Transverse colon (tissue), 4 donors: ENCODE measurements at regions not wholly inside any gene's neighbourhood (a gene's known extent, or its start where the extent isn't known, plus 50 kb on each side); places are given as distances from the start of the nearest gene placed in this dataset.
"Not testable (repeated sequence)": the region's sequence is repeated elsewhere in the genome, so short reads cannot be mapped to it uniquely, and the experiment has no call there.

Source experiments
- DNase-seq: peaks from one replicate; pipeline ENCODE4 v3.0.0-alpha.2; 2019
- H3K27ac ChIP-seq, 4 donors: fragments of 200-600 bp; sonication (generic); 2 replicates each; pipeline ENCODE4 v1.5.1; 2016 to 2018; ENCODE audit warnings: inconsistent platforms in 4 of 4
- H3K27me3 ChIP-seq: fragments of 200-600 bp; sonication (generic); 2 replicates; pipeline ENCODE4 v1.5.1; 2017; ENCODE audit warnings: inconsistent platforms
- H3K36me3 ChIP-seq, 4 donors: fragments of 200-600 bp; sonication (generic); 2 replicates each; pipeline ENCODE4 v1.5.1; 2017 to 2019; ENCODE audit warnings: inconsistent platforms in 4 of 4
- H3K4me1 ChIP-seq, 4 donors: fragments of 200-600 bp; sonication (generic); 2 replicates each; pipeline ENCODE4 v1.5.1; 2017 to 2020; ENCODE audit warnings: inconsistent platforms in 4 of 4
- H3K4me3 ChIP-seq, 4 donors: fragments of 200-600 bp; sonication (generic); 1 replicate in 1 of 4; 2 replicates in 3 of 4; pipeline versions ENCODE4 v1.5.1 to v1.6.1; 2017 to 2019; ENCODE audit warnings: inconsistent platforms in 4 of 4
- H3K9me3 ChIP-seq, 2 donors: fragments of 200-600 bp; sonication (generic); 2 replicates each; pipeline ENCODE4 v1.5.1; 2017 to 2019; ENCODE audit warnings: inconsistent platforms in 2 of 2
- CTCF ChIP-seq, 5 experiments: fragments of 200-600 bp in 3 of 5; fragments of 450-650 bp in 2 of 5; sonication (generic) in 3 of 5; IDR thresholded peaks; 1 replicate in 2 of 5; 2 replicates in 3 of 5; pipeline ENCODE4 v1.5.1; 2016 to 2017; ENCODE audit warnings: antibody characterized with exemption in 5 of 5, inconsistent platforms in 3 of 5, mild to moderate bottlenecking in 2 of 5, moderate library complexity in 1 of 5
- EP300 ChIP-seq: sonication (generic); formaldehyde crosslinking; IDR thresholded peaks from one replicate; pipeline ENCODE4 v1.6.1; 2017; ENCODE audit warnings: antibody characterized with exemption, low read depth
- POLR2A ChIP-seq: fragments of 450-650 bp; IDR thresholded peaks from one replicate; pipeline ENCODE4 v1.6.1; 2016; ENCODE audit warnings: antibody characterized with exemption, mild to moderate bottlenecking, moderate library complexity
- POLR2AphosphoS5 ChIP-seq, 3 donors: sonication (generic); formaldehyde crosslinking; IDR thresholded peaks; one replicate each; pipeline ENCODE4 v1.6.1; 2016; ENCODE audit warnings: antibody characterized with exemption in 3 of 3
- WGBS, 2 donors: methylation state at CpG; one replicate each; pipeline ENCODE4 v1.1.5; 2018; ENCODE audit warnings: low coverage in 1 of 2; 5-methylcytosine and 5-hydroxymethylcytosine counted together
- in situ Hi-C, 4 donors: fragments of 200-750 bp; cut with MboI; loops; one replicate each; pipeline versions ENCODE4 v1.15.0 to v1.15.1; 2017; ENCODE audit warnings: low sequenced_read_pairs in 3 of 4, low pct_ligation_motif_present in 1 of 4, low pct_unique_long_range_greater_than_20kb in 1 of 4
- intact Hi-C: fragments of 100-400 bp; cut with DNase I; formaldehyde crosslinking; loops from one replicate; pipeline ENCODE4 v1.15.1; 2023; ENCODE audit warnings: low total_unique reads

- Histone ChIP-seq H3K27me3 (no peaks in the 10 kb centered on the region), H3K27ac (no peak overlapping the region), H3K36me3 (no peaks in the 10 kb centered on the region), H3K4me1 (no peaks in the 10 kb centered on the region), H3K4me3 (no peak overlapping the region), H3K9me3 (no peaks in the 10 kb centered on the region)
- DNase-seq: no peak
- in situ Hi-C loops (no loop called here), intact Hi-C loops (no loop called here)
- WGBS, 2 donors: 89% methylated on average over 14 of the region's 14 CpGs; no CpG with 5 or more reads in 1 of the 2 donors
- TF ChIP-seq CTCF (IDR thresholded peaks at IDR 0.05): no peak
- TF ChIP-seq EP300: no peak
- TF ChIP-seq POLR2A: no peak
- no peak for TF ChIP-seq POLR2AphosphoS5 (IDR thresholded peaks at IDR 0.05)
Measured at GRCh38 chr2:390959-391358, 103.1 kb upstream of the ALKAL2 start.

GRCh38 chr2:389985-390384 is 102.1 kb upstream of the ALKAL2 start:
- H3K27ac ChIP-seq, H3K36me3 ChIP-seq, H3K9me3 ChIP-seq, intact Hi-C loops, DNase-seq, in situ Hi-C loops, H3K4me3 ChIP-seq, H3K4me1 ChIP-seq, H3K27me3 ChIP-seq: not testable (repeated sequence)
- 92 to 95% methylated on average over 15 of the region's 15 CpGs for WGBS, 2 donors

GRCh38 chr2:388752-389151 is 100.9 kb upstream of the ALKAL2 start:
- intact Hi-C loops, H3K36me3 ChIP-seq, H3K4me1 ChIP-seq, DNase-seq, in situ Hi-C loops, H3K27ac ChIP-seq, H3K4me3 ChIP-seq, H3K9me3 ChIP-seq, H3K27me3 ChIP-seq: not testable (repeated sequence)
- WGBS, 2 donors: 94 to 97% methylated on average over 24 of the region's 24 CpGs

- 60 to 89% methylated on average over 1 to 15 of the region's 18 CpGs for WGBS, 2 donors
- intact Hi-C loops: no loop called here
- Histone ChIP-seq H3K4me3 (no peak overlapping the region), H3K9me3 (no peaks in the 10 kb centered on the region), H3K27ac (no peak overlapping the region), H3K36me3 (no peaks in the 10 kb centered on the region), H3K27me3 (no peaks in the 10 kb centered on the region), H3K4me1 (peaks cover 0 to 3% (median 0%) of the 10 kb centered on the region in 4 donors)
- in situ Hi-C loops: no loop called here
- DNase-seq: no peak
- TF ChIP-seq EP300 (no peak), CTCF (IDR thresholded peaks at IDR 0.05) (no peak), POLR2AphosphoS5 (IDR thresholded peaks at IDR 0.05) (no peak), POLR2A (no peak)
Measured at GRCh38 chr2:387980-388421, 100.1 kb upstream of the ALKAL2 start.

GRCh38 chr2:386406-387103 is 98.7 kb upstream of the ALKAL2 start:
- no peak for DNase-seq
- peaks cover 0 to 3% (median 0%) of the 10 kb centered on the region in 4 donors for H3K4me1 ChIP-seq
- WGBS, 2 donors: 79 to 86% methylated on average over 1 to 10 of the region's 10 CpGs
- in situ Hi-C loops: no loop called here
- no peak overlapping the region for H3K4me3 ChIP-seq
- no peaks in the 10 kb centered on the region for H3K36me3 ChIP-seq
- intact Hi-C loops: no loop called here
- no peaks in the 10 kb centered on the region for H3K9me3 ChIP-seq
- no peaks in the 10 kb centered on the region for H3K27me3 ChIP-seq
- H3K27ac ChIP-seq: no peak overlapping the region
- TF ChIP-seq POLR2AphosphoS5 (IDR thresholded peaks at IDR 0.05) (no peak), CTCF (IDR thresholded peaks at IDR 0.05) (no peak), EP300 (no peak), POLR2A (no peak)
